ENCODE measurements at regions not wholly inside any gene's neighbourhood (a gene's known extent, or its start where the extent isn't known, plus 50 kb on each side); places are given as distances from the start of the nearest gene placed in this dataset.
"Not testable (repeated sequence)": the region's sequence is repeated elsewhere in the genome, so short reads cannot be mapped to it uniquely, and the experiment has no call there.

DNA sequence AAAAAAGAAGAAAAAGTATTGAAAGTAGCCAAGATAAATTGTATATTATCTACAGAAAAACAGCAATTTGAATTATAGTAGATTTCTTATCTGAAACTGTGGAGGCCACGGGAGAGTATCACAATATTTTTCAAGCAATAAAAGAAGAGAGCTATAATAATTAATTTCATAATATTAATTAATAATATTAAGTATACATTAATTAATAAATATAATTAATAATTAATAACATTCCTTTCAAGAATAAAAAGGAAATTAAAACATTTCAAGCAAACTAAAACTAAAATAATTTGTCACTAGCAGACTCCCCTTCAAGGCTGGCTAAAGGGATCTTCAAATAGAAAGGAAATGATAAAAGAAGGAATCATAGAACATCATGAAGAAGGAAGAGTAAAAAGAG is 372.7 kb upstream of the KYNU start:
- H3K36me3 Mint-ChIP-seq (ENCODE audit: low read depth) = no peaks in the 10 kb centered on the region
- TF ChIP-seq, protein P1, sequence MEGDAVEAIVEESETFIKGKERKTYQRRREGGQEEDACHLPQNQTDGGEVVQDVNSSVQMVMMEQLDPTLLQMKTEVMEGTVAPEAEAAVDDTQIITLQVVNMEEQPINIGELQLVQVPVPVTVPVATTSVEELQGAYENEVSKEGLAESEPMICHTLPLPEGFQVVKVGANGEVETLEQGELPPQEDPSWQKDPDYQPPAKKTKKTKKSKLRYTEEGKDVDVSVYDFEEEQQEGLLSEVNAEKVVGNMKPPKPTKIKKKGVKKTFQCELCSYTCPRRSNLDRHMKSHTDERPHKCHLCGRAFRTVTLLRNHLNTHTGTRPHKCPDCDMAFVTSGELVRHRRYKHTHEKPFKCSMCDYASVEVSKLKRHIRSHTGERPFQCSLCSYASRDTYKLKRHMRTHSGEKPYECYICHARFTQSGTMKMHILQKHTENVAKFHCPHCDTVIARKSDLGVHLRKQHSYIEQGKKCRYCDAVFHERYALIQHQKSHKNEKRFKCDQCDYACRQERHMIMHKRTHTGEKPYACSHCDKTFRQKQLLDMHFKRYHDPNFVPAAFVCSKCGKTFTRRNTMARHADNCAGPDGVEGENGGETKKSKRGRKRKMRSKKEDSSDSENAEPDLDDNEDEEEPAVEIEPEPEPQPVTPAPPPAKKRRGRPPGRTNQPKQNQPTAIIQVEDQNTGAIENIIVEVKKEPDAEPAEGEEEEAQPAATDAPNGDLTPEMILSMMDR (IDR thresholded peaks at IDR 0.05) = no peak
- no peaks in the 10 kb centered on the region for H3K9me3 Mint-ChIP-seq
- H3K27ac Mint-ChIP-seq = no peak overlapping the region
- no peaks in the 10 kb centered on the region for H3K27me3 Mint-ChIP-seq (ENCODE audit: low read depth, poor library complexity)
- no peak for DNase-seq
- no peaks in the 10 kb centered on the region for H3K4me1 Mint-ChIP-seq
- H3K4me3 Mint-ChIP-seq = no peak overlapping the region

DNA sequence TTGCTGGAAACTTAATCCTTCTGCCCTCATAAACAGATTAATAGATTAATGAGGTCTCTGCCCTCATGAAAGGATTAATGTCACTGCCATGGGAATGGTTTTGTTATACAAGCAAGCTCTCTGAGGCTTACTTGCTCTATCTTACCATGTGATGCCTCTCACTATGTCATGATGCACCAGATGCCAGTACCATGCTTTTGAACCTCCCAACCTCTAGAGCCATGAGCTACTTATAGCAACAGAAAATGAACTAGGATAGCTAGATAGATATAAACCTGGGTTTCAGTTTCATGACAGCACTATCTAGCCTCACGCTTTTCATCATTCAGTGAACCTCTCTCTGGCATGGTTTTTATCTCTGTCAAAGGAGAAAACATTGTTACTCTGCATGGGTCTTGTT is 371.6 kb upstream of the LRP1B start:
- Mint-ChIP-seq H3K4me3 (no peak overlapping the region), H3K4me1 (no peaks in the 10 kb centered on the region), H3K27ac (no peak overlapping the region), H3K9me3 (no peaks in the 10 kb centered on the region), H3K36me3 (ENCODE audit: low read depth) (no peaks in the 10 kb centered on the region), H3K27me3 (ENCODE audit: low read depth, poor library complexity) (no peaks in the 10 kb centered on the region)
- TF ChIP-seq, protein P1 (IDR thresholded peaks at IDR 0.05) = no peak
- no peak for DNase-seq

DNA sequence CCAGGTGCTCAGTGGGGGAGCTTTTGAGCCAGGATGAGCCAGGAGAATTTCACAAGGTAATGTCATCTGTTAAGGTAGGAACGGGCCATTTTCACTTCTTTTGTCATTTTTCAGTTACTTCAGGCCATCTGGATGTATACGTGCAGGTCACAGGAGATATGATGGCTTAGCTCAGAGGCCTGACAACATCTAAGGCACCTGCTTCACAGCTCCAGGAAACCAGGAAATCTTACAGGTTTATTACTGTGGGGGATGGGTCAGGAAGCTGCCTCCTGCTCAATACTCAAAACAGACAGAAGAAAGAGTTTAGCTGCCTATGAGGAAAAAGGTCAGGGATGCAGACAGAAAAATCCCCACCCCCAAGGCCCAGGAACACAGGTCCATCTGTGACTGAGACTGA is 364.3 kb upstream of the LRP1B start:
- peaks cover 9% of the 10 kb centered on the region for H3K4me1 Mint-ChIP-seq
- DNase-seq = no peak
- no peak overlapping the region for H3K27ac Mint-ChIP-seq
- H3K36me3 Mint-ChIP-seq (ENCODE audit: low read depth) = no peaks in the 10 kb centered on the region
- TF ChIP-seq, protein P1 (IDR thresholded peaks at IDR 0.05) = no peak
- peaks cover 2% of the 10 kb centered on the region for H3K9me3 Mint-ChIP-seq
- H3K4me3 Mint-ChIP-seq = no peak overlapping the region
- H3K27me3 Mint-ChIP-seq (ENCODE audit: low read depth, poor library complexity) = peaks cover 2% of the 10 kb centered on the region

DNA sequence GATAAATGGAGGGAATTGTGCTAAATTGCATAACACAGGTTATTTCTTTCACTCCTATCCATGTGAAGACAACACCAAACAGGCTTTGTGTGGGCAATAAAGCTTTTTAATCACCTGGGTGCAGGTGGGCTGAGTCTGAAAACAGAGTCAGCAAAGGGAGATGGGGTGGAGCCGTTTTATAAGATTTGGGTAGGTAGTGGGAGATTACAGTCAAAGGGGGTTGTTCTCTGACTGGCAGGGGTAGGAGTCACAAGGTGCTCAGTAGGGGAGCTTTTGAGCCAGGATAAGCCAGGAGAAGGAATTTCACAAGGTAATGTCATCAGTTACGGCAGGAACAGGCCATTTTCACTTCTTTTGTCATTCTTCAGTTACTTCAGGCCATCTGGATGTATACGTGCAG is 358.8 kb upstream of the LRP1B start:
- DNase-seq, H3K27ac Mint-ChIP-seq: not testable (repeated sequence)

DNA sequence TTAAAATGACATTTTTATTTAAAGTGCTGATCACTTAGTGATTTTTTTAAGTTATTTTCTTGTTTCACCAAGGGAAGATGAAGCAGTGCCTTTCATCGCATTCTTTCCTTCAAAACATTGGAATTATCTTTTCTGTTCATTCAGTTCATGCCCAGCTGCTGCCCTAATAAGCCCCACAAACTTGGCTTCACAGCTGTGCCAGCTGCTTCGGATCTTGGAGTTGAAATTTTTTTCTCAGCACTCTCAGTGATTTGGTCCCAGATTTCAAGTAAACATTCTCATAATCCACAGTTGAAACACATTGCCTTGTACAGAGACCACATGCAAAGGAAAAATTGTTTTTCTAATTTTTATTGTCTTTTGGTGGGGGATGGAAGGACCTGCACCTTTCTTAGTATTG is 353.3 kb upstream of the LRP1B start:
- Mint-ChIP-seq H3K27ac (no peak overlapping the region), H3K4me1 (no peaks in the 10 kb centered on the region), H3K36me3 (ENCODE audit: low read depth) (no peaks in the 10 kb centered on the region), H3K27me3 (ENCODE audit: low read depth, poor library complexity) (no peaks in the 10 kb centered on the region), H3K9me3 (peaks cover 8% of the 10 kb centered on the region), H3K4me3 (no peak overlapping the region)
- TF ChIP-seq, protein P1 (IDR thresholded peaks at IDR 0.05) = no peak
- no peak for DNase-seq

More for the DNA sequence above, 358.8 kb upstream of the LRP1B start:
- not testable (repeated sequence) for H3K36me3 Mint-ChIP-seq (ENCODE audit: low read depth); H3K4me1 Mint-ChIP-seq; H3K27me3 Mint-ChIP-seq (ENCODE audit: low read depth, poor library complexity); H3K4me3 Mint-ChIP-seq
- peaks cover 19% of the 10 kb centered on the region for H3K9me3 Mint-ChIP-seq

DNA sequence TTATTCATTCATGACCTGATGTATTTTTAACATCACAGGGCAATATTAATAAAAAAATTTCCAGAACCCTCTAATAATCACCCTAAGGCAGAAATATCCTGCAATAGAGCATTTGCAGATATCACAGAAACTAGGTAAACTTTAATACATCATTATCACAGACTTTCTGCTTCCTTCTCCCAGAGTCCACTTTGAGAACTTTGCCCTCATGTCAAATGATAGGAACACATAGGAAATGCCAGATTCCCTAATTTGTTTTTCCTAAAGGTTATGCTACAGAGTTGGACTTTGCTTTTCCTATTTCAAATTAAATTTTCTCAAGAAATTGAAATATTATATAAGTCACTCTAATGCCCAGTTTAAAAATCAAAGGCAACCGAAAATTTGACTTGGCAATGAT is 352.8 kb upstream of the LRP1B start:
- Mint-ChIP-seq H3K36me3 (ENCODE audit: low read depth) (no peaks in the 10 kb centered on the region), H3K27ac (no peak overlapping the region), H3K4me1 (no peaks in the 10 kb centered on the region), H3K4me3 (no peak overlapping the region), H3K9me3 (peaks cover 8% of the 10 kb centered on the region), H3K27me3 (ENCODE audit: low read depth, poor library complexity) (no peaks in the 10 kb centered on the region)
- no peak for DNase-seq
- TF ChIP-seq, protein P1 (IDR thresholded peaks at IDR 0.05) = no peak
